Muscle layer of duodenum (tissue), 2 donors: ENCODE measurements at regions not wholly inside any gene's neighbourhood (a gene's known extent, or its start where the extent isn't known, plus 50 kb on each side); places are given as distances from the start of the nearest gene placed in this dataset.

Experiments
- H3K27ac ChIP-seq: one replicate; pipeline ENCODE4 v1.7.0; 2013; ENCODE audit warnings: mild to moderate bottlenecking, low read length
- H3K27me3 ChIP-seq: one replicate; pipeline ENCODE4 v1.7.0; 2013; ENCODE audit warnings: low read depth, mild to moderate bottlenecking, control low read depth, low read length
- H3K36me3 ChIP-seq, 2 donors: one replicate each; pipeline ENCODE4 v1.7.0; 2013; ENCODE audit warnings: low read length in 2 of 2, control low read depth in 1 of 2, mild to moderate bottlenecking in 1 of 2; ENCODE audit not compliant: insufficient read depth in 2 of 2, control insufficient read depth in 1 of 2
- H3K4me1 ChIP-seq, 2 donors: one replicate each; pipeline ENCODE4 v1.7.0; 2013; ENCODE audit warnings: low read length in 2 of 2, mild to moderate bottlenecking in 2 of 2, control low read depth in 1 of 2, moderate library complexity in 1 of 2; ENCODE audit not compliant: insufficient read depth in 2 of 2, control insufficient read depth in 1 of 2
- H3K4me3 ChIP-seq, 2 donors: one replicate each; pipeline ENCODE4 v1.7.0; 2013; ENCODE audit warnings: low read length in 2 of 2, low read depth in 1 of 2, mild to moderate bottlenecking in 1 of 2
- H3K9me3 ChIP-seq, 2 donors: one replicate each; pipeline ENCODE4 v1.7.0; 2013; ENCODE audit warnings: low read length in 2 of 2, control low read depth in 1 of 2, mild to moderate bottlenecking in 1 of 2; ENCODE audit not compliant: control insufficient read depth in 1 of 2
- donor health status: healthy.

- Histone ChIP-seq H3K4me1 (no peaks in the 10 kb centered on the region), H3K27me3 (no peaks in the 10 kb centered on the region)
These were observed 1515.0 kb downstream of the OTOL1 start for GRCh38 chr3:163011596-163011995.

GRCh38 chr3:163016251-163016650 lies 1519.6 kb downstream of the OTOL1 start:
- Histone ChIP-seq H3K36me3 (no peaks in the 10 kb centered on the region), H3K27me3 (no peaks in the 10 kb centered on the region), H3K9me3 (peaks cover 3% of the 10 kb centered on the region in 2 donors), H3K4me1 (no peaks in the 10 kb centered on the region), H3K4me3 (no peak overlapping the region), H3K27ac (no peak overlapping the region)

More at GRCh38 chr3:163011596-163011995, 1515.0 kb downstream of the OTOL1 start:
- no peak overlapping the region for H3K4me3 ChIP-seq
- H3K36me3 ChIP-seq, result no peaks in the 10 kb centered on the region
- no peak overlapping the region for H3K27ac ChIP-seq
- peaks cover 3% of the 10 kb centered on the region in 2 donors for H3K9me3 ChIP-seq

GRCh38 chr3:163018067-163018466 lies 1521.5 kb downstream of the OTOL1 start:
- no peaks in the 10 kb centered on the region for H3K27me3 ChIP-seq
- H3K9me3 ChIP-seq, result peaks cover 3% of the 10 kb centered on the region in 2 donors
- no peaks in the 10 kb centered on the region for H3K4me1 ChIP-seq
- no peak overlapping the region for H3K4me3 ChIP-seq
- H3K36me3 ChIP-seq, result no peaks in the 10 kb centered on the region
- no peak overlapping the region for H3K27ac ChIP-seq

GRCh38 chr3:163018664-163019063 lies 1522.1 kb downstream of the OTOL1 start:
- Histone ChIP-seq H3K27me3 (no peaks in the 10 kb centered on the region), H3K27ac (no peak overlapping the region), H3K4me1 (no peaks in the 10 kb centered on the region), H3K36me3 (no peaks in the 10 kb centered on the region), H3K9me3 (peaks cover 3% of the 10 kb centered on the region in 2 donors), H3K4me3 (no peak overlapping the region)

GRCh38 chr3:163019260-163019659 lies 1522.7 kb downstream of the OTOL1 start:
- no peak overlapping the region for H3K27ac ChIP-seq
- H3K4me3 ChIP-seq, result no peak overlapping the region
- no peaks in the 10 kb centered on the region for H3K36me3 ChIP-seq
- no peaks in the 10 kb centered on the region for H3K27me3 ChIP-seq
- H3K9me3 ChIP-seq, result peaks cover 3% of the 10 kb centered on the region in 2 donors
- no peaks in the 10 kb centered on the region for H3K4me1 ChIP-seq

- no peaks in the 10 kb centered on the region for H3K36me3 ChIP-seq
- no peaks in the 10 kb centered on the region for H3K4me1 ChIP-seq
- no peak overlapping the region for H3K4me3 ChIP-seq
- no peaks in the 10 kb centered on the region for H3K9me3 ChIP-seq
- no peaks in the 10 kb centered on the region for H3K27me3 ChIP-seq
- no peak overlapping the region for H3K27ac ChIP-seq
These were observed 1537.0 kb downstream of the OTOL1 start for GRCh38 chr3:163033652-163034051.

- no peak overlapping the region for H3K27ac ChIP-seq
- H3K9me3 ChIP-seq, result no peaks in the 10 kb centered on the region
- no peak overlapping the region for H3K4me3 ChIP-seq
- H3K36me3 ChIP-seq, result no peaks in the 10 kb centered on the region
- no peaks in the 10 kb centered on the region for H3K27me3 ChIP-seq
- H3K4me1 ChIP-seq, result no peaks in the 10 kb centered on the region
These were observed 1543.0 kb downstream of the OTOL1 start for GRCh38 chr3:163039636-163040035.

- Histone ChIP-seq H3K27ac (no peak overlapping the region), H3K27me3 (no peaks in the 10 kb centered on the region), H3K9me3 (no peaks in the 10 kb centered on the region), H3K4me3 (no peak overlapping the region), H3K4me1 (no peaks in the 10 kb centered on the region), H3K36me3 (no peaks in the 10 kb centered on the region)
These were observed 1546.5 kb downstream of the OTOL1 start for GRCh38 chr3:163043074-163043473.

- Histone ChIP-seq H3K27ac (no peak overlapping the region), H3K4me3 (no peak overlapping the region), H3K36me3 (no peaks in the 10 kb centered on the region), H3K9me3 (no peaks in the 10 kb centered on the region), H3K27me3 (no peaks in the 10 kb centered on the region), H3K4me1 (no peaks in the 10 kb centered on the region)
These were observed 1549.3 kb downstream of the OTOL1 start for GRCh38 chr3:163045945-163046344.

- Histone ChIP-seq H3K27ac (no peak overlapping the region), H3K4me1 (no peaks in the 10 kb centered on the region), H3K36me3 (no peaks in the 10 kb centered on the region), H3K4me3 (no peak overlapping the region), H3K9me3 (no peaks in the 10 kb centered on the region), H3K27me3 (no peaks in the 10 kb centered on the region)
These were observed 1552.3 kb downstream of the OTOL1 start for GRCh38 chr3:163048881-163049280.

GRCh38 chr3:163056874-163057497 lies 1560.4 kb downstream of the OTOL1 start:
- no peaks in the 10 kb centered on the region for H3K36me3 ChIP-seq
- H3K4me3 ChIP-seq, result no peak overlapping the region
- H3K4me1 ChIP-seq, result no peaks in the 10 kb centered on the region
- no peaks in the 10 kb centered on the region for H3K27me3 ChIP-seq
- no peak overlapping the region for H3K27ac ChIP-seq
- no peaks in the 10 kb centered on the region for H3K9me3 ChIP-seq
